GM21619 (cell line): ENCODE measurements at regions not wholly inside any gene's neighbourhood (a gene's known extent, or its start where the extent isn't known, plus 50 kb on each side); places are given as distances from the start of the nearest gene placed in this dataset.

Experiments
- ATAC-seq: cut with Tn5 transposase; IDR thresholded peaks from one replicate; pipeline ENCODE4 v1.9.1; 2021; ENCODE audit not compliant: unreplicated experiment

DNA sequence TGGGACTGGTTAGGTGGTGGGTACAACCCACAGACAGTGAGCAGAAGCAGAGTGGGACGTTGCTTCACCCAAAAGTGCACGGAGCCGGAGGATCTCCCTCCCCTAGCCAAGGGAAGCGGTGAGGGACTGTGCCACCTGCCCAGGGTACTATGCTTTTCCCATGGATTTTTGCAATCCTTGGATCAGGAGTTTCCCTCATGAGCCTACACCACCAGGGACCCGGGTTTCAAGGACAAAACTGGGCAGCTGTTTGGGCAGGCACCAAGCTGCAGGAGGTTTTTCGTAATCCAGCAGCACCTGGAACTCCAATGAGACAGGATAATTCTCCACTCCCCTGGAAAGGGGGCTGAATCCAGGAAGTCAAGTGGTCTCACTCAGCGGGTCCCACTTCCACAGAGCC lies 209.1 kb upstream of the CXCL12 start:
- no peak for ATAC-seq

- no peak for ATAC-seq
Measured at GRCh38 chr10:44607116-44607515, 222.2 kb upstream of the CXCL12 start.

DNA sequence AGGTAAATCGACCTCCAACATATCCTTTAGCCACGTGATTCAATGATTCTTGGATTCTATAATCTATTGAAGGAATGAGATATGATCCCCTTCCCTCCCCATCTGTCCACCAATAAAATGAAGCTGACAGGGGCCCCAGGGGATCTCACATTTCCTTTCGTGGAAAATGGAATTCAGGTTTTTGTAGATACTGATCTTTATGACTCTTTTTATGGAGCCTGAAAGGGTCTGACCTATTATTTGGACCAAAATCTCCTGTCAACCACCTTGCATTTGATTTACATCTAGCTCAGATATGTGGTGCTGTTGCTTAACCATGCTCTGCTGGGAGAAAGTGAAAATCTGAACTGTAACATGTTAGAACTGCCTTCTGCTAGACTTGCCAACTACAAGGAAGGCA lies 234.0 kb upstream of the CXCL12 start:
- no peak for ATAC-seq

- ATAC-seq = no peak
Measured at GRCh38 chr10:44619521-44619920, 234.6 kb upstream of the CXCL12 start.

DNA sequence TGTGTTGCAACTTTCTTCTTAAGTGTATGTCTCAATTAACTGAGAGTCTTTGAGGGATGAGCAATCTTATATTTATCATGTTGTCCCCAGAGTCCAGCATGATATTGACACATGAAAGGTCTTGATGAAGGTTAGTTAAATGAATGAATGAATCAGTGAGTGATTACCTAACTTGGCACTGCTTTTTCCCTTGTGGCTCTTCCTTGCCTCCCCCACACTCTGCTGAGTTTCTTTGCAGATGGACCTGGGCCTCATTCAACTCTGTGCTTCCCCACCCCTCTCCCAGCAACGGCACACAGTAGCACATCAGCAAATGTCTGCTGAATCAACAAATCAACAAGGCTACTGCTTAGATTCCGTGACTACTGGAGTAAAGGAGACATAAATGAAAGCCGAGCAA lies 235.1 kb upstream of the CXCL12 start:
- no peak for ATAC-seq

DNA sequence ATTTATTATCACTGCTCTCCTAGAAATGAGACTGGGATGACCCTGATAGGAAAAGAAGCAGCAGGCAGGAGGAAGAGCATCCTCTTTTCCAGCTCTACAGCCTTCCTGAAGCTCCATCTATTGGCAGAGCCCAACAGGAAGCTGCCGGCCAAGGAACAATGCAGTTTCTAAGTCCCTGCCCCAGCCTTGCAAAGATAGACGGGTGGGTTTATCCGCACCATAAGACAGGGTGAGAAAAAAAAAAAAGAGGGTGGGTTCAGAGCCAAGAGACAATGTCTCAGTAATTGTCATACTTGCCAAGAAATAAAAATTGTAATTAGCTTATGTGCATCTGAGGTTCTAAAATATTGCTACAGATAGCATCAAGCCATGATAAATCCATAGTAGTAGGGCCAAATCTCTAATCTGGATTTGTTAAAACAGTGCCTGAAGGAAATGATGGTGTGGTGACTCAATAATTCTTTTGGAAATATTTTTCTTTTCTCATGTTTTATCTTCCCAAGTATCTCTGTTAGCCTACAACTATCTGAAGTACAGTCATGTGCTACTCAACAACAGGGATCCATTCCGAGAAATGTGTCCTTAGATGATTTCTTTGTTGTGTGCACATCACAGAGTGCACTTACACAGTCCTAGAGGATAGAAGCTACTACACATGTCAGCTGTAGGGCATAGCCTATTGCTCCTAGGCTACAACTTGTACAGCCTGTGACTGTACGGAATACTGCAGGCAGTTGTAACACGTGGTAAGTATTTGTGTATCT lies 242.9 kb upstream of the CXCL12 start:
- ATAC-seq = no peak

- ATAC-seq = no peak
Measured at GRCh38 chr10:44628921-44629320, 244.0 kb upstream of the CXCL12 start.

GRCh38 chr10:44635176-44635575 lies 250.3 kb upstream of the CXCL12 start:
- ATAC-seq = no peak

GRCh38 chr10:44636625-44637024 lies 251.7 kb upstream of the CXCL12 start:
- no peak for ATAC-seq

DNA sequence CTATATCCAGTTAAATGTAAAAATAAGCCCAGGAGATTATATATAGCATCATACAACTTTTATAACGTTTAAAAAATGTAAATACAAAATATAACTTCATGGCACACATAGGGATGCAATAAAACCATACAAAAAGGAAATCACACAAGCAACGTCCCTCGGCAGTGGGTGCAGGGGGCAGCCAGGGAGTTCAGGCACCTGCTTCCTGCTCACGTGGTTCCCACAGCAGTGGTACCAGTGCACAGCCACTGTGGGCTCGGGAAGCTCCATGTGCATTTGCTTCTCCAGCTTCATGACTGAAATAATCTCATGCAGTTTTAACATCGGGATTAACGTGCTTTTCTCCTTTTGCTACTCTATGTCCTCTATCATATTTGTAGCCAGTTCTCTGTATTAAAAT lies 255.5 kb upstream of the CXCL12 start:
- no peak for ATAC-seq

DNA sequence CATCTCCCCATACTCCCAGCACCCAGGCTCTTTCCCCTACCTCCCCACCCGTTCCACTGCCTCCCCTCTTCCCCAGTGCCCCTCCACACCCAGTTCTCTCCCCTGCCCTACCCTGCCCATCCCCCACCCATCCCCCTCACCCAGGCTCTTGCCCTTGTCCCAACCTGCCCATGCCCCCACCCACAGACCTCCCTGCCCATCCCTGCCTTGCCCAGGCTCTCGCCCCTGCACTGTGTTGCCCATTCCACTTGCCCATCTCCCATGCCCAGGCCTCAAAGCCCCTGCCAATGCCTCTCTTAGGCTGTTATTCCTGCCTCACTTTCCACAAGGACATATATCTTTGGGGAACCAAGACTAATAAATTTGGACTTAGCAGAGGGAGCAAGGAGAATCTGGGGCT lies 262.6 kb upstream of the CXCL12 start:
- no peak for ATAC-seq

GRCh38 chr10:44647877-44648542 lies 263.1 kb upstream of the CXCL12 start:
- peak; percentile 69 for ATAC-seq

- no peak for ATAC-seq
Measured at GRCh38 chr10:44650691-44651661, 260.2 kb upstream of the TMEM72 start.

GRCh38 chr10:44651834-44652233 lies 259.3 kb upstream of the TMEM72 start:
- ATAC-seq = no peak

GRCh38 chr10:44659320-44659719 lies 251.8 kb upstream of the TMEM72 start:
- no peak for ATAC-seq

- ATAC-seq = no peak
Measured at GRCh38 chr10:44660271-44660670, 250.9 kb upstream of the TMEM72 start.

DNA sequence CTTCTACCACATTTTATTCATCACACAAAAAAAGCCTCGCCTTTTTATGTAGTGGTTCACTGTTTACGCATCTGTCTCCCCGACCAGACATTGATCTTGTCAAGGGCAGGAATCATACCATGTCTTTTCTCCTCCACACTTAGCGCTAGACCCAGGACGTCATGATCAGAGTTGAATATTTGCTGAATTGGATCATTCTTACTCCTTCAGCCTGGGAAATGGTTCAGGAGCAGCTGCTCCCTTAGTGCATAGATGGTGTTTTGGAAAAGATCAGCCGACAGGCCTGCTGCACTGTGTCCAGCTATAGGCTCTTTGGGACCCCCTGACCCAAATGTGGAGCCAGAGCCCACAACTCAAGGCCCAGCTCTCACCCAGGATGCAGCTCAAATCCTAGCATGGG lies 249.1 kb upstream of the TMEM72 start:
- no peak for ATAC-seq

- ATAC-seq = no peak
Measured at GRCh38 chr10:44668336-44668735, 242.8 kb upstream of the TMEM72 start.

DNA sequence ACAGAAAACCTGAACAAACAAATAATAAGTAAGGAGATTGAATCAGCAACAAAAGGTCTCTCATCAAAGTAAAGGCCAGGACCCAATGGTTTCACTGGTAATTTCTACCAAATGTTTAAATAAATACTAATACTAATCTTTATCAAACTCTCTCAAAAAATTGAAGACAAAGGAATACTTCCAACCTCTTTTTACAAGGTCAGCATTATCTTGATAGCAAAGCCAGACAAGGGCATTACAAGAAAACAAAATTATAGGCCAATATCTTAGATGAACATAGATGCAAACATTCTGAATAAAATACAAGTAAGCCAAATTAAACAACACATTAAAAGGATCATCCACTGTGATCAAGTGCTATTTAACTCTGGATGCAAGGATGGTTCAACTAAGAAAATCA lies 239.8 kb upstream of the TMEM72 start:
- ATAC-seq = no peak

DNA sequence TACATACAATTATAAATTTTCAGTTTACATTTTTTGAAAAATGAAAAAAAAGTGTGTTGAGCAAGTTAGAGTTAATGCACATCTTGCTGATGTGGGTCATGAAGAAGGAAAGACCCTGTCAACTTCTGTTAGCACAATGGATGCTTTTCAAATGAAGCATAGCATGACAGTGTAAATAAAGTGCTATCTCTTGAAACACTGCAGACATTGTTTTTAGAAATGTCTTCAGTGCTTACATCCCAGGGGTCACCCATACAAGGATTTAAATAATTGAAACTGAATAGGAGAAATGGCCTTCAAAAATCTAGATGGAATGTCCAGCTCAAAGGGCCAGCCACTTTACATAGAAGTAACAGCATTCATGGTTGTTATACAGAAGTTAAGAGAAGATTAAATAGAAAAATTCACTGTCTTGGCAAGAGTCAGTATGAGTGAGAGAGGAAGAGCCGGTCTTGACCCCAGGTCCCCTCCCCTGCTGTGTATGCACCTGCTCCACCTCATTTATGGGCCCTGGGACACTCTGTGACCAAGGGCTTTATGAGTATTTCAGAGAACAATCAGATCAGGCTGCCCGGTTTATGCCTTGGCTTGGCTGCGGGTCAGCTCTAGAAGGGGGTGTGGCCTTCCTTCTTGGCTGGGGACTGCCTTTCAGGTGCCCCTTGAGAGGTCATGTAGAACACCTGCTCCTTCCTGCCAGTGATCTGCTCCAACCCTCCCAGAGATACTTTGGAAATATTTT lies 237.7 kb upstream of the TMEM72 start:
- no peak for ATAC-seq
